HCT116 (cell line): ENCODE measurements at regions not wholly inside any gene's neighbourhood (a gene's known extent, or its start where the extent isn't known, plus 50 kb on each side); places are given as distances from the start of the nearest gene placed in this dataset.

ENCODE experiments used
- YY1 ChIP-seq: IDR thresholded peaks from 2 replicates; pipeline ENCODE4 v1.6.1; 2011; ENCODE audit warnings: low read length, low read depth, moderate library complexity, mild to moderate bottlenecking; ENCODE audit not compliant: insufficient replicate concordance; ENCODE audit errors: extremely low read depth
- ZFX ChIP-seq: fragments of 450-650 bp; IDR thresholded peaks from 2 replicates; pipeline ENCODE4 v1.6.1; 2017
- TF ChIP-seq, protein P1 (sequence below): IDR thresholded peaks from 2 replicates; pipeline ENCODE4 v1.6.1; 2012
- TF ChIP-seq, protein P2 (sequence below), 3 experiments: fragments of 200-600 bp in 1 of 3; sonication (generic) in 1 of 3; IDR thresholded peaks in 2 of 3; conservative IDR thresholded peaks in 1 of 3; 2 replicates each; pipeline ENCODE4 v1.5.1; 2012 to 2017; ENCODE audit warnings: low read depth in 2 of 3, low read length in 2 of 3, antibody characterized with exemption in 1 of 3, borderline replicate concordance in 1 of 3, control low read depth in 1 of 3, mild to moderate bottlenecking in 1 of 3, mixed read lengths in 1 of 3, mixed run types in 1 of 3, moderate library complexity in 1 of 3; ENCODE audit not compliant: insufficient read depth in 1 of 3

DNA sequence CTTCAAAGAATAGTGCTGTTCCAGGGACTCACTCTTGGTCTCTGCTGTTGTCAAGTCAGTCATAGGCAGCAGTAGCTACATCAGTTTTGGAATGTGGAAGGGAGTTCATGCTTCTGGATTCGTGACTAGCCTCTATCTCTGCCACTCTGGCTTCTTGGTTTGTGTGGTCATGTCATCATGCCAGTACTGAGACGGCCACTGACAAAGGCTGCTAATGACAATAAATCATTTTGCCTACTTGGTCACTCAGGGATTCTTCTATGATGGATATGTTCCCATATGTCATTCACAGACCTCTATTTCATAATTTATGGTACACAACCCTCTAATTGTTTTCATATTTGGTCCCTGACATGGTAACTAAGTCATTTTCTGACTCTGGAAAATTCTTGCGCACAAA lies 450.8 kb upstream of the BOD1L1 start:
- TF ChIP-seq, protein P1, sequence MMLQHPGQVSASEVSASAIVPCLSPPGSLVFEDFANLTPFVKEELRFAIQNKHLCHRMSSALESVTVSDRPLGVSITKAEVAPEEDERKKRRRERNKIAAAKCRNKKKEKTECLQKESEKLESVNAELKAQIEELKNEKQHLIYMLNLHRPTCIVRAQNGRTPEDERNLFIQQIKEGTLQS: no peak
- TF ChIP-seq YY1 (no peak), ZFX (no peak)
- TF ChIP-seq, protein P2, sequence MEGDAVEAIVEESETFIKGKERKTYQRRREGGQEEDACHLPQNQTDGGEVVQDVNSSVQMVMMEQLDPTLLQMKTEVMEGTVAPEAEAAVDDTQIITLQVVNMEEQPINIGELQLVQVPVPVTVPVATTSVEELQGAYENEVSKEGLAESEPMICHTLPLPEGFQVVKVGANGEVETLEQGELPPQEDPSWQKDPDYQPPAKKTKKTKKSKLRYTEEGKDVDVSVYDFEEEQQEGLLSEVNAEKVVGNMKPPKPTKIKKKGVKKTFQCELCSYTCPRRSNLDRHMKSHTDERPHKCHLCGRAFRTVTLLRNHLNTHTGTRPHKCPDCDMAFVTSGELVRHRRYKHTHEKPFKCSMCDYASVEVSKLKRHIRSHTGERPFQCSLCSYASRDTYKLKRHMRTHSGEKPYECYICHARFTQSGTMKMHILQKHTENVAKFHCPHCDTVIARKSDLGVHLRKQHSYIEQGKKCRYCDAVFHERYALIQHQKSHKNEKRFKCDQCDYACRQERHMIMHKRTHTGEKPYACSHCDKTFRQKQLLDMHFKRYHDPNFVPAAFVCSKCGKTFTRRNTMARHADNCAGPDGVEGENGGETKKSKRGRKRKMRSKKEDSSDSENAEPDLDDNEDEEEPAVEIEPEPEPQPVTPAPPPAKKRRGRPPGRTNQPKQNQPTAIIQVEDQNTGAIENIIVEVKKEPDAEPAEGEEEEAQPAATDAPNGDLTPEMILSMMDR (IDR thresholded peaks at IDR 0.05 in 2 of 3, conservative IDR thresholded peaks at IDR 0.05 in 1 of 3; ENCODE audit: borderline replicate concordance in 1 of 3, insufficient read depth in 1 of 3, low read depth in 2 of 3, low read length in 2 of 3): no peak
